Activated T-helper 17 cell treated with anti-CD3 and anti-CD28 coated beads, Interleukin-2, amount 50 U/mL, for 72 hours (primary cell): ENCODE measurements at regions not wholly inside any gene's neighbourhood (a gene's known extent, or its start where the extent isn't known, plus 50 kb on each side); places are given as distances from the start of the nearest gene placed in this dataset.
"Not testable (repeated sequence)": the region's sequence is repeated elsewhere in the genome, so short reads cannot be mapped to it uniquely, and the experiment has no call there.

ENCODE experiments used
- ATAC-seq: fragments of 150-1000 bp; cut with Tn5 transposase; replicated peaks from 2 replicates; pipeline ENCODE4 v1.10.0; 2021; ENCODE audit warnings: mild to moderate bottlenecking, moderate library complexity
- H3K27ac Mint-ChIP-seq: one replicate; pipeline ENCODE4 v1.8.0; 2022; ENCODE audit warnings: mixed read lengths
- H3K27me3 Mint-ChIP-seq: one replicate; pipeline ENCODE4 v1.8.0; 2022; ENCODE audit warnings: mixed read lengths
- H3K36me3 Mint-ChIP-seq: one replicate; pipeline ENCODE4 v1.8.0; 2022; ENCODE audit warnings: low read depth, mild to moderate bottlenecking, mixed read lengths
- H3K4me1 Mint-ChIP-seq: one replicate; pipeline ENCODE4 v1.8.0; 2022; ENCODE audit warnings: mixed read lengths
- H3K4me3 Mint-ChIP-seq: one replicate; pipeline ENCODE4 v1.8.0; 2022; ENCODE audit warnings: mild to moderate bottlenecking, mixed read lengths
- H3K9me3 Mint-ChIP-seq: one replicate; pipeline ENCODE4 v1.8.0; 2022; ENCODE audit warnings: mixed read lengths

- Mint-ChIP-seq H3K27ac (peak overlapping the region; percentile 49), H3K4me1 (peaks cover 32% of the 10 kb centered on the region)
- peak; percentile 75 for ATAC-seq
These were observed 71.4 kb upstream of the BMAL1 start for GRCh38 chr11:13206086-13206640.

DNA sequence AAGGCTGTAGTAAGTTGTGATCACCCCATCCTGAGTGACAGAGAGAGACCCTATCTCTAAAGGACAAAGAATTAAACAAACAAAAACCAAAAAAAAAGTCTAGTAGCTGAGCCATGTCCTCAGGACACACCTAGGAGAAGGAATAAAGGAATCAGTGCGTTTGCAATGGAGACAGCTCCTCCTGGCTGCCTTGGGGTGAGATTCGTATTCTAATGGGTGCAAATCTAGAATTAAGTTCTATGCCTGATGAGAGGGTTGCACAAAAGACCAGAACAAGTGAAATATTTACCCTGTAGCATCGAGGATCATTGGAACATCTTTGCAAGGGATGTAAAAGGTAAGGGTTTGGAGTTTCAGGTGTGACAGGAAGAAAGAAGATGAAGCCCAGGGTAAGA lies 70.3 kb upstream of the BMAL1 start:
- no peaks in the 10 kb centered on the region for H3K9me3 Mint-ChIP-seq
- peak overlapping the region; percentile 87 for H3K27ac Mint-ChIP-seq
- ATAC-seq = no peak
- no peaks in the 10 kb centered on the region for H3K27me3 Mint-ChIP-seq
- H3K36me3 Mint-ChIP-seq = no peaks in the 10 kb centered on the region
- peak overlapping the region; percentile 81 for H3K4me3 Mint-ChIP-seq
- peaks cover 32% of the 10 kb centered on the region for H3K4me1 Mint-ChIP-seq

More at GRCh38 chr11:13206086-13206640, 71.4 kb upstream of the BMAL1 start:
- Mint-ChIP-seq H3K36me3 (no peaks in the 10 kb centered on the region), H3K27me3 (no peaks in the 10 kb centered on the region), H3K9me3 (no peaks in the 10 kb centered on the region), H3K4me3 (peak overlapping the region; percentile 9)

- peak; percentile 90 for ATAC-seq
- H3K9me3 Mint-ChIP-seq = no peaks in the 10 kb centered on the region
- peak overlapping the region; percentile 87 for H3K27ac Mint-ChIP-seq
- peaks cover 32% of the 10 kb centered on the region for H3K4me1 Mint-ChIP-seq
- H3K27me3 Mint-ChIP-seq = no peaks in the 10 kb centered on the region
- H3K36me3 Mint-ChIP-seq = no peaks in the 10 kb centered on the region
- H3K4me3 Mint-ChIP-seq = peak overlapping the region; percentile 81
These were observed 69.7 kb upstream of the BMAL1 start for GRCh38 chr11:13207665-13208594.

- Mint-ChIP-seq H3K4me3 (peak overlapping the region; percentile 13), H3K27me3 (no peaks in the 10 kb centered on the region), H3K4me1 (peaks cover 32% of the 10 kb centered on the region), H3K36me3 (no peaks in the 10 kb centered on the region), H3K9me3 (no peaks in the 10 kb centered on the region), H3K27ac (peak overlapping the region; percentile 87)
- ATAC-seq = no peak
These were observed 68.7 kb upstream of the BMAL1 start for GRCh38 chr11:13208921-13209320.

DNA sequence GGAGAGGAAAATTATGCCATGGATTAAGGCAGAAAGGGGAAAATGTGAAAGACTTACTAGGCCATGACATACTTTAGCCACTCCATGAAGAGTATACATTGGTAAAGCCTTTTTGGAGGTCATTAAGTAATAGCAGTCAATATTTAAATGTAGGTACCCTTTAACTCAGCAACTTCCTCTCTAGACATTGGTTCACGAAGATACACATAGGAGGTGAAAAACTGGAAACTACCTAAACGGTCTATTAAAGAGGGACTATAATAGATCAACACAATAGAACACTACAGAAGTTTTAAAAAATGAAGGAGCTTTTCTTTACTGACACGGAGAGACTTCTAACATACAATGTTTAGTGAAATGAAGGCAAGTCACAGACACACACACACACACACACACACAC lies 68.2 kb upstream of the BMAL1 start:
- H3K4me1 Mint-ChIP-seq = peaks cover 32% of the 10 kb centered on the region
- H3K27ac Mint-ChIP-seq = peak overlapping the region; percentile 87
- H3K4me3 Mint-ChIP-seq = peak overlapping the region; percentile 13
- no peaks in the 10 kb centered on the region for H3K36me3 Mint-ChIP-seq
- ATAC-seq = no peak
- H3K9me3 Mint-ChIP-seq = no peaks in the 10 kb centered on the region
- no peaks in the 10 kb centered on the region for H3K27me3 Mint-ChIP-seq

DNA sequence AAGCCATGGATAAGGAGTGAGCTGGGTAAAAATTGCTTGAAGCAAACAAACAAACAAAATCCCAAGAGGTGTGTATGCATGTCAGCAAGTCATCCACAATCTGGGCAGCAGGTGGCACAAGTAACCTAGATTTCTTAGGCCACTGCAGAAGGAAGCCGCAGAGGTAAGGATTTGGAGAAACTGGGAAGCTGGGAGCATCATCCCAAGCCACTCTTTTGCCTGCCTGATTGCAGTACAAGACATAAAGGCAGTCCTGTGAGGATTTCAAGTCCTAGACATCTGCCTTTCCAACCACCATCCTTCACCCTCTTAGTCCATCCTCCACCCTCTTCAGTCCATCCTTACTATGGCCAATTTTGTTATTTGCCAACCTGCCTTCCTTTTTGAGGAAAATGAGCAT lies 67.2 kb upstream of the BMAL1 start:
- H3K36me3 Mint-ChIP-seq = no peaks in the 10 kb centered on the region
- ATAC-seq = no peak
- H3K9me3 Mint-ChIP-seq = no peaks in the 10 kb centered on the region
- H3K4me1 Mint-ChIP-seq = peaks cover 32% of the 10 kb centered on the region
- no peaks in the 10 kb centered on the region for H3K27me3 Mint-ChIP-seq
- H3K4me3 Mint-ChIP-seq = no peak overlapping the region
- H3K27ac Mint-ChIP-seq = peak overlapping the region; percentile 87

GRCh38 chr11:13214276-13214675 lies 63.3 kb upstream of the BMAL1 start:
- Mint-ChIP-seq H3K9me3 (no peaks in the 10 kb centered on the region), H3K27ac (no peak overlapping the region), H3K4me1 (peaks cover 5% of the 10 kb centered on the region), H3K27me3 (no peaks in the 10 kb centered on the region), H3K36me3 (no peaks in the 10 kb centered on the region), H3K4me3 (no peak overlapping the region)
- no peak for ATAC-seq

DNA sequence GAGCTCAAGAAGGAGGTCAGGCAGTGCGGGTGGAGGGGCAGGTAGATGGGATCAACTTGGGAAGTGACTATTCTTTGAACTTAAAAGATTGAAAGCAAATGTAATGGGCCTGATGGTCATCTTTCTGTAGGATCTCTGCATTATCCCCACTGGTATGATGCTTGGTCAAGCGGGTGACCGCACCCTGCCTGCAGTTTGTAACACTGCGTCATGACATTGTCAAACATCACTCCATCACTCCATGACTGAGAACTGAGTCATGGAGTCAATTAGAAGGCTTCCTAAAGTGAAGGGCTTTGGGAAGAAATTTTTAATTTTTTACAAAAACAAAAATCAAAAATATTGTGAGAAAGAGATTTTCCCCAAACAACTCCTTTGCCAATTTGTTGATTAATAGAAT lies 62.4 kb upstream of the BMAL1 start:
- Mint-ChIP-seq H3K4me1 (no peaks in the 10 kb centered on the region), H3K4me3 (no peak overlapping the region), H3K27ac (no peak overlapping the region), H3K27me3 (no peaks in the 10 kb centered on the region), H3K36me3 (no peaks in the 10 kb centered on the region), H3K9me3 (no peaks in the 10 kb centered on the region)
- no peak for ATAC-seq

- Mint-ChIP-seq H3K4me3 (no peak overlapping the region), H3K4me1 (no peaks in the 10 kb centered on the region), H3K27ac (peak overlapping the region; percentile 62), H3K36me3 (no peaks in the 10 kb centered on the region), H3K9me3 (no peaks in the 10 kb centered on the region), H3K27me3 (no peaks in the 10 kb centered on the region)
- ATAC-seq = peak; percentile 98
These were observed 61.4 kb upstream of the BMAL1 start for GRCh38 chr11:13216019-13216710.

DNA sequence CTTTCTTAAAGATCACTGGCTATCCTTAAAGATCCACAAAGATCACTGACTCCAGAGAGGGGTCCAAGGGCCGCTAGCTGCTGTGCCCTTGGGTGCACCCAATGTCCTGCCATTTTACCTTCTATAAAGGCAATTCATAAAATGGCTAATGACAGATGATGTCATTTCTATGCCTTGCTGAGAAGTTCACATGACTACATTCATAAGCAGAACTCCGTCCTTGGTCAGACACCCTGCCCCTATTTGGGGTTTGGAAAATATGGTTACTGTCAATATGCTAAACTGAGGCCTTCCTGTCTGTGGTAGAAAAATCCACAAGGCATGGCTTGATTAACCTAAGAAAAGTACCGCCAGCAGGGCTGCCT lies 60.9 kb upstream of the BMAL1 start:
- ATAC-seq = peak; percentile 82
- no peaks in the 10 kb centered on the region for H3K27me3 Mint-ChIP-seq
- no peaks in the 10 kb centered on the region for H3K4me1 Mint-ChIP-seq
- H3K36me3 Mint-ChIP-seq = no peaks in the 10 kb centered on the region
- H3K9me3 Mint-ChIP-seq = no peaks in the 10 kb centered on the region
- peak overlapping the region; percentile 62 for H3K27ac Mint-ChIP-seq
- peak overlapping the region; percentile 47 for H3K4me3 Mint-ChIP-seq

- ATAC-seq, H3K4me1 Mint-ChIP-seq, H3K27ac Mint-ChIP-seq, H3K4me3 Mint-ChIP-seq, H3K9me3 Mint-ChIP-seq, H3K36me3 Mint-ChIP-seq, H3K27me3 Mint-ChIP-seq: not testable (repeated sequence)
These were observed 58.9 kb upstream of the BMAL1 start for GRCh38 chr11:13218685-13219084.

GRCh38 chr11:13220148-13220547 lies 57.4 kb upstream of the BMAL1 start:
- Mint-ChIP-seq H3K27ac (no peak overlapping the region), H3K4me3 (no peak overlapping the region), H3K9me3 (no peaks in the 10 kb centered on the region), H3K27me3 (no peaks in the 10 kb centered on the region), H3K4me1 (no peaks in the 10 kb centered on the region), H3K36me3 (no peaks in the 10 kb centered on the region)
- no peak for ATAC-seq

GRCh38 chr11:13221722-13222121 lies 55.9 kb upstream of the BMAL1 start:
- Mint-ChIP-seq H3K27ac (no peak overlapping the region), H3K4me1 (no peaks in the 10 kb centered on the region), H3K9me3 (no peaks in the 10 kb centered on the region)

DNA sequence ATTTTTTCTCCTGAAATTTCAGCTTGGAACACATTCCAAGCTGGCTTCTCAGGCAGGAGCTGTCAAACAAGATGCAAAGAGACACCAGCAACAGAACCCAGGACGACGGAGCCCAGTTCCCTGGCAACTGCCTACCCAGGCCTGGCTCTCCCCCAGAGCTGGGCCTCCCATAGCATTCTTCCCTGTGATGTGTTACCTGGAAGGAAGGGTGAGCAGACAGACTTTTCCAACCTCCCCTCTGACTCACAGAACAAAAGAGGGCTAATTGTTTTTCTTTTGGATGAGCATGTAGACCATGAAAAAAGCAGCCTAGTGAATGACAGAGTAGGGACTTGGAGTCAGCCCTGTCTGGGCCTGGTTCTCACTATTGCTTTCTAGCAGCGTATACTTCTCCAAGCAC lies 55.3 kb upstream of the BMAL1 start:
- H3K4me1 Mint-ChIP-seq = no peaks in the 10 kb centered on the region
- H3K36me3 Mint-ChIP-seq = no peaks in the 10 kb centered on the region
- H3K27ac Mint-ChIP-seq = no peak overlapping the region
- ATAC-seq = no peak
- no peaks in the 10 kb centered on the region for H3K9me3 Mint-ChIP-seq
- H3K27me3 Mint-ChIP-seq = no peaks in the 10 kb centered on the region
- H3K4me3 Mint-ChIP-seq = no peak overlapping the region

More at GRCh38 chr11:13221722-13222121, 55.9 kb upstream of the BMAL1 start:
- ATAC-seq = no peak
- no peaks in the 10 kb centered on the region for H3K36me3 Mint-ChIP-seq
- H3K4me3 Mint-ChIP-seq = no peak overlapping the region
- H3K27me3 Mint-ChIP-seq = no peaks in the 10 kb centered on the region

DNA sequence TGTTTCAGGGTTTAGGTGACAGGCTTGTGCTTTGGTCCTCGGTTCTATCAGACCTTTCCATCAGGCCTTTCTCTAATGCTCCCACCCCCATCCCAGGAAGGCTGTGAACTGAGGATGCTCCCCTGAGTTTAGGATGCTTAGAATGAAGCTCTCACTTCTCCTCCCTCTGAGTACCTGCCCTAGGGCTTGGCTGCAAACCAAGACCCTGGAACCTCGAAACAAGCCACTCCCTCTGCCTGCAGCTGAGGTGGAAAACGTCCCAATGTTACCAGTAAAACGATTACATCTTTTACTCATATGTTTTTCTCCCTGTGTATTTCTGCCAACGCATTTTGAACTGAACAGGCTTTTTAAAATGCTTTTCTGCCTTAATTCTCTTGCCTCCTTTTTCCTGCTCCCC lies 54.5 kb upstream of the BMAL1 start:
- Mint-ChIP-seq H3K27me3 (no peaks in the 10 kb centered on the region), H3K9me3 (no peaks in the 10 kb centered on the region), H3K36me3 (no peaks in the 10 kb centered on the region), H3K27ac (no peak overlapping the region), H3K4me3 (no peak overlapping the region), H3K4me1 (no peaks in the 10 kb centered on the region)
- ATAC-seq = no peak
